ENCODE measurements at regions not wholly inside any gene's neighbourhood (a gene's known extent, or its start where the extent isn't known, plus 50 kb on each side); places are given as distances from the start of the nearest gene placed in this dataset.

GRCh38 chr6:90934081-90934480 is 347.2 kb upstream of the MAP3K7 start:
- TF ChIP-seq EZH2 (IDR thresholded peaks at IDR 0.05; ENCODE audit: borderline replicate concordance, low read depth, low read length, poor library complexity, severe bottlenecking) (no peak), CTCF (conservative IDR thresholded peaks at IDR 0.05; ENCODE audit: low read depth, low read length) (no peak)

All from A673 (cell line).